ENCODE measurements at regions not wholly inside any gene's neighbourhood (a gene's known extent, or its start where the extent isn't known, plus 50 kb on each side); places are given as distances from the start of the nearest gene placed in this dataset.

DNA sequence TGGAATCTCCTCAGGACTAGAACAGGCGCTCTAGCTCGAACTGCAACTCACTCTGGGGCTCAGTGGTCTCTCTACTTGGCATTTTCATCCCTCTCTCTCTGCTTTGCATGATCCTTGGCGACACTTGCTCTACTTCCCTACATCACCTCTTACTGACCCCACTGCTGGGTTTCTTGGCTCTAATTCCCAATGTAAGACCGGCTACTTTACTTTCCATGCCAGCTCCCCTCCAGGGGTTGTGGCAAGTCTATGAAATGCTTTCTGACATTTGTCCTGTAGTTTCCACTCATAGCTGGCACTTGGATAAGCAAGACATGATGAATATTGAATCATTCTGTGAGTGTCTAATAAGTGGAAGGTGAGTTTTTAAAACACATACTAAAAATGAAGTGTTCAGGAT lies 292.3 kb downstream of the USP25 start:
- intact Hi-C loops (cut with DNase I) = no loop called here
- no peaks in the 10 kb centered on the region for H3K4me1 ChIP-seq
- H3K4me3 ChIP-seq = no peak overlapping the region
- H3K36me3 ChIP-seq = no peaks in the 10 kb centered on the region
- H3K9me3 ChIP-seq = no peaks in the 10 kb centered on the region
- no peak for DNase-seq
- 82 to 87% methylated on average over 4 of the region's 4 CpGs for WGBS, 2 donors
- no peak overlapping the region for H3K27ac ChIP-seq
- ATAC-seq = no peak
- TF ChIP-seq, protein P1, sequence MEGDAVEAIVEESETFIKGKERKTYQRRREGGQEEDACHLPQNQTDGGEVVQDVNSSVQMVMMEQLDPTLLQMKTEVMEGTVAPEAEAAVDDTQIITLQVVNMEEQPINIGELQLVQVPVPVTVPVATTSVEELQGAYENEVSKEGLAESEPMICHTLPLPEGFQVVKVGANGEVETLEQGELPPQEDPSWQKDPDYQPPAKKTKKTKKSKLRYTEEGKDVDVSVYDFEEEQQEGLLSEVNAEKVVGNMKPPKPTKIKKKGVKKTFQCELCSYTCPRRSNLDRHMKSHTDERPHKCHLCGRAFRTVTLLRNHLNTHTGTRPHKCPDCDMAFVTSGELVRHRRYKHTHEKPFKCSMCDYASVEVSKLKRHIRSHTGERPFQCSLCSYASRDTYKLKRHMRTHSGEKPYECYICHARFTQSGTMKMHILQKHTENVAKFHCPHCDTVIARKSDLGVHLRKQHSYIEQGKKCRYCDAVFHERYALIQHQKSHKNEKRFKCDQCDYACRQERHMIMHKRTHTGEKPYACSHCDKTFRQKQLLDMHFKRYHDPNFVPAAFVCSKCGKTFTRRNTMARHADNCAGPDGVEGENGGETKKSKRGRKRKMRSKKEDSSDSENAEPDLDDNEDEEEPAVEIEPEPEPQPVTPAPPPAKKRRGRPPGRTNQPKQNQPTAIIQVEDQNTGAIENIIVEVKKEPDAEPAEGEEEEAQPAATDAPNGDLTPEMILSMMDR (IDR thresholded peaks at IDR 0.05) = no peak
- no peaks in the 10 kb centered on the region for H3K27me3 ChIP-seq

DNA sequence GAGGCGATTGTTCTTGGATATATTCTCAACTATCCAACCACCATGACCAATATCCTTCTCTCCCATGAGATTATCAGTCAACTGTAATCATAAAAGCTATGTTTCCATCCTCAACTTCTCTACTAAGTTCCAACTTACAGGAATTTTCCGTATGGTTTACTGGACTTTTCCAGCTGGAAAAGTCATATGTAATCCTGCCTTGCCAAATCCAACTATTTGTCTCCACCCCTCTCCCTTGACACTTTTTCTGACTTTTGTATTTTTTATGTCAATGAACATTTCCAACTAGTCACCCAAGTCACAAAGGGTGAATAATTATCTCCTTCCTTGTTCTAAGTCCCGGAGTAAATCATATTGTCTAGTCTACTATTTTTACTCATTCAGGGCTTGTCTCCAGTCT lies 293.1 kb downstream of the USP25 start:
- no peak for DNase-seq
- Histone ChIP-seq H3K4me3 (no peak overlapping the region), H3K36me3 (no peaks in the 10 kb centered on the region), H3K27ac (no peak overlapping the region), H3K9me3 (no peaks in the 10 kb centered on the region), H3K4me1 (no peaks in the 10 kb centered on the region), H3K27me3 (no peaks in the 10 kb centered on the region)
- ATAC-seq = no peak
- intact Hi-C loops (cut with DNase I) = no loop called here
- TF ChIP-seq, protein P1 (IDR thresholded peaks at IDR 0.05) = no peak
- WGBS, 2 donors = 63 to 64% methylated on average over 3 of the region's 3 CpGs

DNA sequence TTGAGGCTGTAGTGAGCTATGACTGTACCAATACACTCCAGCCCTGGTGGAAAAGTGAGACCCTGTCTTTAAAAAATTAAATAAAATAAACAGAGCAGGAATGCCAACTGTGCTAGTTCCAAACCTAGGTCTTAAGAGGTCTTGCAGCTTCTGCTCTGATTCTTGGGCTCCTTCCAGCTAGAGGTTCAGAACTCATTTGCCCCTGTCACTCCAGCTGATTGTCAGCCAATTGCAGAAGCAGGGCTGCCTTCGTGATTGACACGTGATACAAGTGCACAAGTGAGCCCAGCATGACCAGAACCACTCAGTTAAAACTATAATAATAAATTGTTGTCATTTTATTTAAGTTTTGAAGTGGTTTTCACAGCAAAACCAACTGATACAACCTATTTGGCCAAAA lies 298.4 kb downstream of the USP25 start:
- Histone ChIP-seq H3K27me3 (no peaks in the 10 kb centered on the region), H3K36me3 (no peaks in the 10 kb centered on the region), H3K9me3 (no peaks in the 10 kb centered on the region), H3K27ac (no peak overlapping the region), H3K4me3 (no peak overlapping the region), H3K4me1 (no peaks in the 10 kb centered on the region)
- 71 to 82% methylated on average over 2 of the region's 2 CpGs for WGBS, 2 donors
- no peak for ATAC-seq
- TF ChIP-seq, protein P1 (IDR thresholded peaks at IDR 0.05) = no peak
- intact Hi-C loops (cut with DNase I) = no loop called here
- no peak for DNase-seq

DNA sequence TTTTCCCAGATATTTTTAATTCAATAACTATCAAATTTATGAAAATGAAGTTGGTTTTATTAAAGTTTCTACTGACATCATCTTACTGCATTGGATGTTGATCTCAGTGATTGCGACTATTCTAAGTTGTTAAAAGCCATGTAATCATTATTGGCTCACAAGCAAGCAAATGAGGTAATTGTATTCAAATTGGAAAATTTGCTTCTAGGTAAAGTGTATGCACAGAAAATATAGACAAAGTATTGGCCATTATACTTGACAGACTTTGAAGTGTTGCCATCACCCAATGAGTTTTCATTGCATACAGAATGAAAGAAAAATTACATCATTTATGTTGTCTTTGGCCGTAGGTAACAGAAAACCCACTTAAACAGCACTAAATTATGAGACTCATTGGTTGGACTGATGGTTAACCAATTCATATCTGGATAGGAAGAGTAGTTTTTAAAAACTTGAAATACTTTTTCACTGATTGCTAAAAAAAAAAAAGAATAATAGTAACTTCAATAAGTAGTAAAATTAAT lies 299.2 kb downstream of the USP25 start:
- no peak for ATAC-seq
- DNase-seq = no peak
- Histone ChIP-seq H3K4me3 (no peak overlapping the region), H3K27me3 (no peaks in the 10 kb centered on the region), H3K4me1 (no peaks in the 10 kb centered on the region), H3K9me3 (no peaks in the 10 kb centered on the region), H3K36me3 (no peaks in the 10 kb centered on the region), H3K27ac (no peak overlapping the region)
- 75 to 82% methylated on average over 2 of the region's 2 CpGs for WGBS, 2 donors
- intact Hi-C loops (cut with DNase I) = no loop called here
- TF ChIP-seq, protein P1 (IDR thresholded peaks at IDR 0.05) = no peak
